Transverse colon (tissue), 4 donors: ENCODE measurements at regions not wholly inside any gene's neighbourhood (a gene's known extent, or its start where the extent isn't known, plus 50 kb on each side); places are given as distances from the start of the nearest gene placed in this dataset.
A peak's percentile ranks its signal among the peaks of the same experiment; 100 is the strongest.
"Not testable (repeated sequence)": the region's sequence is repeated elsewhere in the genome, so short reads cannot be mapped to it uniquely, and the experiment has no call there.

ENCODE experiments used
- DNase-seq: peaks from one replicate; pipeline ENCODE4 v3.0.0-alpha.2; 2019
- H3K27ac ChIP-seq, 4 donors: fragments of 200-600 bp; sonication (generic); 2 replicates each; pipeline ENCODE4 v1.5.1; 2016 to 2018; ENCODE audit warnings: inconsistent platforms in 4 of 4
- H3K27me3 ChIP-seq: fragments of 200-600 bp; sonication (generic); 2 replicates; pipeline ENCODE4 v1.5.1; 2017; ENCODE audit warnings: inconsistent platforms
- H3K36me3 ChIP-seq, 4 donors: fragments of 200-600 bp; sonication (generic); 2 replicates each; pipeline ENCODE4 v1.5.1; 2017 to 2019; ENCODE audit warnings: inconsistent platforms in 4 of 4
- H3K4me1 ChIP-seq, 4 donors: fragments of 200-600 bp; sonication (generic); 2 replicates each; pipeline ENCODE4 v1.5.1; 2017 to 2020; ENCODE audit warnings: inconsistent platforms in 4 of 4
- H3K4me3 ChIP-seq, 4 donors: fragments of 200-600 bp; sonication (generic); 1 replicate in 1 of 4; 2 replicates in 3 of 4; pipeline versions ENCODE4 v1.5.1 to v1.6.1; 2017 to 2019; ENCODE audit warnings: inconsistent platforms in 4 of 4
- H3K9me3 ChIP-seq, 2 donors: fragments of 200-600 bp; sonication (generic); 2 replicates each; pipeline ENCODE4 v1.5.1; 2017 to 2019; ENCODE audit warnings: inconsistent platforms in 2 of 2
- EP300 ChIP-seq: sonication (generic); formaldehyde crosslinking; IDR thresholded peaks from one replicate; pipeline ENCODE4 v1.6.1; 2017; ENCODE audit warnings: antibody characterized with exemption, low read depth
- POLR2A ChIP-seq: fragments of 450-650 bp; IDR thresholded peaks from one replicate; pipeline ENCODE4 v1.6.1; 2016; ENCODE audit warnings: antibody characterized with exemption, mild to moderate bottlenecking, moderate library complexity
- POLR2AphosphoS5 ChIP-seq, 3 donors: sonication (generic); formaldehyde crosslinking; IDR thresholded peaks; one replicate each; pipeline ENCODE4 v1.6.1; 2016; ENCODE audit warnings: antibody characterized with exemption in 3 of 3
- WGBS, 2 donors: methylation state at CpG; one replicate each; pipeline ENCODE4 v1.1.5; 2018; ENCODE audit warnings: low coverage in 1 of 2; 5-methylcytosine and 5-hydroxymethylcytosine counted together
- in situ Hi-C, 4 donors: fragments of 200-750 bp; cut with MboI; loops; one replicate each; pipeline versions ENCODE4 v1.15.0 to v1.15.1; 2017; ENCODE audit warnings: low sequenced_read_pairs in 3 of 4, low pct_ligation_motif_present in 1 of 4, low pct_unique_long_range_greater_than_20kb in 1 of 4
- intact Hi-C: fragments of 100-400 bp; cut with DNase I; formaldehyde crosslinking; loops from one replicate; pipeline ENCODE4 v1.15.1; 2023; ENCODE audit warnings: low total_unique reads
- TF ChIP-seq, protein P1 (sequence below), 5 experiments: fragments of 200-600 bp in 3 of 5; fragments of 450-650 bp in 2 of 5; sonication (generic) in 3 of 5; IDR thresholded peaks; 1 replicate in 2 of 5; 2 replicates in 3 of 5; pipeline ENCODE4 v1.5.1; 2016 to 2017; ENCODE audit warnings: antibody characterized with exemption in 5 of 5, inconsistent platforms in 3 of 5, mild to moderate bottlenecking in 2 of 5, moderate library complexity in 1 of 5

DNA sequence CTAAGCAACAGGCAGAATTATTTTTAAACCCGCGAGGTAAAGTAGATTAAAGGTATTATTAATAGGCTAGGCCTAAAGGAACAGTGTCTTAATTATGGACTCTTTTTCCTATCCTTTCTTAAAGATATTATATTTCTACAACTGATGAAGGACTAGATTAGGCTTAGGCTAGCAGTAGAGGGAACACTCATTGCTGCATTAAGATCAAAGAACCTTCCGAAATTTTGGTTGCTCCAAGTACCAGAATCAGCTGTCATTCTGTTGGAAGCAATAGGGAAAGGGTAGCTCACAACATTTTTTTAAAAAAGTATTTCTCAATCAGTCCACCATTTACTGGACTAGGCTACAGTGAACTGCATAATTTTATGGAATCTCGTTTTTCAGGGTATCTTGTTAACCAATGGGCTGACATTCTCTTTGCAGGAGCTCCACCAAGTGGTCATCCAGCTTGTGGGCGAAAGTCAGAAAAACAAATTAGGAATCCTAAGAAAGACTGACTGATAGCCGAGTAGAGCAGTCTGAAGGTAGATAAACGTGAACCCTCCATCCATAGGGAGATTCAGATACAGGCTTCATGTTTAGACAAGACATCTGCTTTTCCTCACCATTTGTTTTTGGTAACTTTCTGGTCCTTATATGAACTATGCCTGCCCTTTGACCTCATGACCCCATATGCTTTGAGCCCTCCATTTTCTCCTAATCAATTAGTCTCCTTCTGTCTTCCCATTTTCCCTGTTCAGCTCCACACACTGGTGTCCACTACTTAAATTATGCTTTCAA, 103.6 kb upstream of the CHD1 start:
- peak; percentile 72 for DNase-seq
- in situ Hi-C loops (loop anchor here in 3 of 4 donors (5.0 to 25.0 kb wide), 4 partner anchors 118 to 1845 kb away; partner anchors contain the start of gene RIOK2 (in 1 of the 3)), intact Hi-C loops (loop anchor here (5.0 kb wide), 1 partner anchor 125 kb away; no protein-coding TSS in a partner anchor)
- 40 to 41% methylated on average over 7 of the region's 7 CpGs for WGBS, 2 donors
- Histone ChIP-seq H3K4me1 (peaks cover 0 to 45% (median 24%) of the 10 kb centered on the region in 4 donors), H3K27me3 (no peaks in the 10 kb centered on the region), H3K4me3 (peak overlapping the region in 2 of 4 donors; percentile 14 to 44), H3K36me3 (no peaks in the 10 kb centered on the region), H3K9me3 (no peaks in the 10 kb centered on the region), H3K27ac (peak overlapping the region; percentile 63 to 78 (median 72))
- no peak for TF ChIP-seq EP300
- TF ChIP-seq, protein P1, sequence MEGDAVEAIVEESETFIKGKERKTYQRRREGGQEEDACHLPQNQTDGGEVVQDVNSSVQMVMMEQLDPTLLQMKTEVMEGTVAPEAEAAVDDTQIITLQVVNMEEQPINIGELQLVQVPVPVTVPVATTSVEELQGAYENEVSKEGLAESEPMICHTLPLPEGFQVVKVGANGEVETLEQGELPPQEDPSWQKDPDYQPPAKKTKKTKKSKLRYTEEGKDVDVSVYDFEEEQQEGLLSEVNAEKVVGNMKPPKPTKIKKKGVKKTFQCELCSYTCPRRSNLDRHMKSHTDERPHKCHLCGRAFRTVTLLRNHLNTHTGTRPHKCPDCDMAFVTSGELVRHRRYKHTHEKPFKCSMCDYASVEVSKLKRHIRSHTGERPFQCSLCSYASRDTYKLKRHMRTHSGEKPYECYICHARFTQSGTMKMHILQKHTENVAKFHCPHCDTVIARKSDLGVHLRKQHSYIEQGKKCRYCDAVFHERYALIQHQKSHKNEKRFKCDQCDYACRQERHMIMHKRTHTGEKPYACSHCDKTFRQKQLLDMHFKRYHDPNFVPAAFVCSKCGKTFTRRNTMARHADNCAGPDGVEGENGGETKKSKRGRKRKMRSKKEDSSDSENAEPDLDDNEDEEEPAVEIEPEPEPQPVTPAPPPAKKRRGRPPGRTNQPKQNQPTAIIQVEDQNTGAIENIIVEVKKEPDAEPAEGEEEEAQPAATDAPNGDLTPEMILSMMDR (IDR thresholded peaks at IDR 0.05): peak; percentile 63 to 74 (median 70)

DNA sequence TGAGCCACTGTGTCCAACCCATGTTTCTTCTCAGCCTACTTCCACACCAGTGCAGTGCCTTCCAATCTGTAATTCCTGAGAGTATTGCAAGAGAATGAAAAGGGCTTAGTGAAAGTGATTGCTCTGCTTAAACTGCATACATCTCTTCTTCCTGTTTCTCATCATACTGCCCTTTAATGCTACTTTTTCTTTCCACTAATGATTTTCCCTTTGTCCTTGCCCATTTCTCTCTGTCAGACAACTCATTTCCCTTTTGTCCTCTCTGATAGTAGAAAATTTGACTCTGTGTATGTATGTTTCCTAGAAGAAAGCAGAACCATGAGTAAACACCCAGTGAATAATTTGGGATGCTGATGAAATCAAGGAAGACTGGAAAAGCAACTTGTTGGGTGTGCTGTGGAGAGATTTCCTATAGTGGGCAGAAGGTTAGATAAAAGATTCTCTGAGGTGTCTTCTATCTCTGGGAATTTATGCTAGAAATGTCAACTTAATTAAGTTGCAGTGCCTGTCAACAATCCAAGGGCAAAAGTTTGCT, 102.2 kb upstream of the CHD1 start:
- intact Hi-C loops (loop anchor here (5.0 kb wide), 1 partner anchor 124 kb away; no protein-coding TSS in a partner anchor), in situ Hi-C loops (loop anchor here in 3 of 4 donors (5.0 to 25.0 kb wide), 4 partner anchors 116 to 1844 kb away; partner anchors contain the start of gene RIOK2 (in 1 of the 3))
- Histone ChIP-seq H3K27me3 (no peaks in the 10 kb centered on the region), H3K4me1 (peaks cover 0 to 57% (median 23%) of the 10 kb centered on the region in 4 donors), H3K36me3 (no peaks in the 10 kb centered on the region), H3K27ac (no peak overlapping the region), H3K9me3 (no peaks in the 10 kb centered on the region), H3K4me3 (no peak overlapping the region)
- no peak for TF ChIP-seq POLR2A
- no peak for TF ChIP-seq EP300
- TF ChIP-seq, protein P1 (IDR thresholded peaks at IDR 0.05): no peak
- no peak for TF ChIP-seq POLR2AphosphoS5 (IDR thresholded peaks at IDR 0.05)
- no peak for DNase-seq

DNA sequence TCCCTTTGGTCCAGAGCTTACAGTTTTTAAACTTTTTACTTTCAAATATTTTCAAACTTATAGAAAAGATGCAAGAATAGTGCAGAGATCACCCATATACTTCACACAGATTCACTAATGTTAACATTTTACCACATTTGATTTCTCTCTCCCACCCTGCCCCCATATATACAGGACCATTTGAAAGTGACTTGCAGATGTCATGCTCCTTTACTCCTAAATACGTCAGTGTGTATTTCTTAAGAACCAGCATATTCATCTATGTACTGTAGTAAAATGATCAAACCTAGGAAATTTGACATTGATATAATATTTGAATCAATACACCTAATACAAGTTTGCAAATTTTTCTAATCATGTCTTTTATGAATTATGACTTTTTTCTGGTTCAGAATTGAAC, 100.4 kb upstream of the CHD1 start:
- no peak overlapping the region for H3K4me3 ChIP-seq
- no peak overlapping the region for H3K27ac ChIP-seq
- in situ Hi-C loops (loop anchor here in 1 of 4 donors (25.0 kb wide), 1 partner anchor 1842 kb away; the partner anchor contains the start of gene RIOK2), intact Hi-C loops (loop anchor here (10.0 kb wide), 1 partner anchor 1574 kb away; no protein-coding TSS in a partner anchor)
- TF ChIP-seq, protein P1 (IDR thresholded peaks at IDR 0.05): no peak
- TF ChIP-seq POLR2AphosphoS5 (IDR thresholded peaks at IDR 0.05) (no peak), EP300 (no peak), POLR2A (no peak)
- H3K9me3 ChIP-seq: no peaks in the 10 kb centered on the region
- peaks cover 0 to 64% (median 27%) of the 10 kb centered on the region in 4 donors for H3K4me1 ChIP-seq
- H3K36me3 ChIP-seq: no peaks in the 10 kb centered on the region
- WGBS, 2 donors: 89 to 100% methylated on average over 1 of the region's 1 CpG
- no peak for DNase-seq
- H3K27me3 ChIP-seq: no peaks in the 10 kb centered on the region

DNA sequence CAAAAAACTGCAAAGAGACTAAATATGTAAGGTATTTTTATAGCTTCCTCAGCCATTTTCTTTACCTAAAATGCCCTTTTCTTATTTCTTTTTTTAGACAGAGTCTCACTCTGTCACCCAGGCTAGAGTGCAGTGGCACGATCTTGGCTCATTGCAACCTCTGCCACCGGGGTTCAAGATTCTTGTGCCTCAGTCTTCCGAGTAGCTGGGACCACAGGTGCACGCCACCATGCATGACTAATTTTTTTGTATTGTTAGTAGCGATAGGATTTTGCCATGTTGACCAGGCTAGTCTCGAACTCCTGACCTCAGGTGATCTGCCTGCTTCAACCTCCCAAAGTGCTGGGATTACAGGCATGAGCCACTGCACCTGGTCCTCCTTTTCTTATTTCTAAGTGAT, 99.4 kb upstream of the CHD1 start:
- not testable (repeated sequence) for H3K4me3 ChIP-seq, H3K36me3 ChIP-seq, H3K9me3 ChIP-seq, H3K27me3 ChIP-seq, H3K27ac ChIP-seq, DNase-seq
- H3K4me1 ChIP-seq: peaks cover 0 to 58% (median 19%) of the 10 kb centered on the region in 4 donors
- in situ Hi-C loops: loop anchor here in 1 of 4 donors (25.0 kb wide), 1 partner anchor 1841 kb away; the partner anchor contains the start of gene RIOK2
- WGBS, 2 donors: 86 to 92% methylated on average over 5 to 6 of the region's 6 CpGs
- intact Hi-C loops: loop anchor here (10.0 kb wide), 1 partner anchor 1573 kb away; no protein-coding TSS in a partner anchor
